Lung (tissue), 11 donors: ENCODE measurements at regions not wholly inside any gene's neighbourhood (a gene's known extent, or its start where the extent isn't known, plus 50 kb on each side); places are given as distances from the start of the nearest gene placed in this dataset.
A peak's percentile ranks its signal among the peaks of the same experiment; 100 is the strongest.

Experiments
- ATAC-seq: fragments of 200-7000 bp; cut with Tn5 transposase; one replicate; pipeline ENCODE4 v1.9.1; 2020; ENCODE audit warnings: moderate number of reproducible peaks; ENCODE audit not compliant: insufficient read depth, low FRiP score
- DNase-seq, 3 donors: peaks; one replicate each; pipeline ENCODE4 v3.0.0-alpha.2; 2013 to 2017
- H3K27ac ChIP-seq, 2 donors: one replicate each; pipeline ENCODE4 v1.5.1; 2013; ENCODE audit warnings: mild to moderate bottlenecking in 2 of 2, moderate library complexity in 2 of 2, control low read depth in 1 of 2, inconsistent platforms in 1 of 2, low read depth in 1 of 2, low read length in 1 of 2
- H3K27me3 ChIP-seq, 3 donors: one replicate each; pipeline ENCODE4 v1.5.1; 2013; ENCODE audit warnings: low read length in 2 of 3; ENCODE audit not compliant: control insufficient read depth in 3 of 3, insufficient read depth in 3 of 3
- H3K36me3 ChIP-seq, 4 donors: one replicate each; pipeline ENCODE4 v1.5.1; 2013; ENCODE audit warnings: low read length in 4 of 4, mild to moderate bottlenecking in 1 of 4, moderate library complexity in 1 of 4; ENCODE audit not compliant: control insufficient read depth in 4 of 4, insufficient read depth in 4 of 4
- H3K4me1 ChIP-seq, 5 donors: one replicate each; pipeline ENCODE4 v1.5.1; 2013; ENCODE audit warnings: low read length in 5 of 5, mild to moderate bottlenecking in 2 of 5, moderate library complexity in 1 of 5; ENCODE audit not compliant: control insufficient read depth in 5 of 5, insufficient read depth in 5 of 5
- H3K4me3 ChIP-seq: one replicate; pipeline ENCODE4 v1.5.1; 2013; ENCODE audit warnings: mild to moderate bottlenecking, control low read depth, moderate library complexity
- H3K9ac ChIP-seq, 2 donors: one replicate each; pipeline ENCODE4 v1.5.1; 2013; ENCODE audit warnings: low read length in 2 of 2, control low read depth in 1 of 2; ENCODE audit not compliant: insufficient read depth in 1 of 2
- H3K9me3 ChIP-seq, 4 donors: one replicate each; pipeline ENCODE4 v1.5.1; 2013; ENCODE audit warnings: low read length in 3 of 4, mild to moderate bottlenecking in 1 of 4, moderate library complexity in 1 of 4; ENCODE audit not compliant: control insufficient read depth in 4 of 4, insufficient read depth in 3 of 4
- WGBS, 2 donors: extraction: QIAGEN DNeasy Blood & Tissue Kit; methylation state at CpG; one replicate each; pipeline ENCODE4 v1.1.7; 2013; 5-methylcytosine and 5-hydroxymethylcytosine counted together
- TF ChIP-seq, protein P1 (sequence below): IDR thresholded peaks from 2 replicates; pipeline ENCODE4 v1.5.1; 2012; ENCODE audit warnings: mild to moderate bottlenecking; ENCODE audit errors: control extremely low read depth, extremely low read depth
- donor health status: control.
- donor health status: control.
- donor health status: Bipolar disorder and iron deficiency.
- donor health status: healthy.
- donor health status: DM: yes; HTN: yes; CAD: no.

DNA sequence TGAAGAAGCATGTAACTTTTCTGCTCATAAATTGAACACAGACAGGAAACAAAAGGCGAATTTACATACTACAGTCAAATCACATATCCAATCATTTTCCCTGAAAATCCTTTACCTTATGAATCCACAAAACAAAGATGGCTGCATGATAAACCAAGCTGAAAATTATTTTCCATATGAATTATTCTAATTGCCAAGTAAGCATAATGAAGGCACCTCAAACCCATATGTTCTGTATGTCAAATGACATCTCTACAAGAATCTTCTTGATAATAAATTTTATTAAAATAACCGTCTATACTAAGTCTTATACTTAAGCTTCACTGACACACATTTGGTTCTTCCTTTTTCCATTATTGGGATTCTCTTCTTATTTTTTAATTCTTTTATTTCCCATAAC lies 1242.6 kb downstream of the CNTNAP5 start:
- DNase-seq = no peak
- no peak overlapping the region for H3K4me3 ChIP-seq
- H3K9ac ChIP-seq = no peak overlapping the region
- H3K27me3 ChIP-seq = no peaks in the 10 kb centered on the region
- TF ChIP-seq, protein P1, sequence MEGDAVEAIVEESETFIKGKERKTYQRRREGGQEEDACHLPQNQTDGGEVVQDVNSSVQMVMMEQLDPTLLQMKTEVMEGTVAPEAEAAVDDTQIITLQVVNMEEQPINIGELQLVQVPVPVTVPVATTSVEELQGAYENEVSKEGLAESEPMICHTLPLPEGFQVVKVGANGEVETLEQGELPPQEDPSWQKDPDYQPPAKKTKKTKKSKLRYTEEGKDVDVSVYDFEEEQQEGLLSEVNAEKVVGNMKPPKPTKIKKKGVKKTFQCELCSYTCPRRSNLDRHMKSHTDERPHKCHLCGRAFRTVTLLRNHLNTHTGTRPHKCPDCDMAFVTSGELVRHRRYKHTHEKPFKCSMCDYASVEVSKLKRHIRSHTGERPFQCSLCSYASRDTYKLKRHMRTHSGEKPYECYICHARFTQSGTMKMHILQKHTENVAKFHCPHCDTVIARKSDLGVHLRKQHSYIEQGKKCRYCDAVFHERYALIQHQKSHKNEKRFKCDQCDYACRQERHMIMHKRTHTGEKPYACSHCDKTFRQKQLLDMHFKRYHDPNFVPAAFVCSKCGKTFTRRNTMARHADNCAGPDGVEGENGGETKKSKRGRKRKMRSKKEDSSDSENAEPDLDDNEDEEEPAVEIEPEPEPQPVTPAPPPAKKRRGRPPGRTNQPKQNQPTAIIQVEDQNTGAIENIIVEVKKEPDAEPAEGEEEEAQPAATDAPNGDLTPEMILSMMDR = no peak
- ATAC-seq = no peak
- H3K36me3 ChIP-seq = no peaks in the 10 kb centered on the region
- no peaks in the 10 kb centered on the region for H3K4me1 ChIP-seq
- H3K9me3 ChIP-seq = no peaks in the 10 kb centered on the region
- WGBS, 2 donors = 78 to 85% methylated on average over 2 of the region's 2 CpGs
- H3K27ac ChIP-seq = no peak overlapping the region

DNA sequence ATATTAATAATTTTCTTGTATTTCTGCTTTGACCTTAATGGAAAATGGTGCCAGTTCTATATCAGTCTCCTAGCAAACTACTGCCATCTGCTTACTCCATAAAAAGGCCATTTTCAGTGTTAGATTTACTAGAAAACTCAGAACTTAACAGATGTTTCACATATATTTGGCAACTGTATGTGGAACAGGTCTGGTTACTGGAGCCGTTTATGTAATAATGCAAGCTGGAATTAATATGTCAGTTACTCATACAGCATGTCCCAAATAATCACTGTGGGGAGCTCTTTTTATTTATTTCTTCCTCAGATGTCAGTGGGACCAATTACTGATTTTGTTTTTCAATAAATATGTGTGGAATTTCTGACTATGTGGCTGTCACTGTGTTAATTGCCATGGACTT lies 1247.6 kb downstream of the CNTNAP5 start:
- DNase-seq (peak in 1 of 3 donors; percentile 3), ATAC-seq (no peak)
- Histone ChIP-seq H3K9me3 (no peaks in the 10 kb centered on the region), H3K4me1 (no peaks in the 10 kb centered on the region), H3K27ac (no peak overlapping the region), H3K36me3 (no peaks in the 10 kb centered on the region), H3K9ac (no peak overlapping the region), H3K27me3 (no peaks in the 10 kb centered on the region), H3K4me3 (no peak overlapping the region)
- 64 to 78% methylated on average over 1 of the region's 1 CpG for WGBS, 2 donors
- TF ChIP-seq, protein P1 = no peak

DNA sequence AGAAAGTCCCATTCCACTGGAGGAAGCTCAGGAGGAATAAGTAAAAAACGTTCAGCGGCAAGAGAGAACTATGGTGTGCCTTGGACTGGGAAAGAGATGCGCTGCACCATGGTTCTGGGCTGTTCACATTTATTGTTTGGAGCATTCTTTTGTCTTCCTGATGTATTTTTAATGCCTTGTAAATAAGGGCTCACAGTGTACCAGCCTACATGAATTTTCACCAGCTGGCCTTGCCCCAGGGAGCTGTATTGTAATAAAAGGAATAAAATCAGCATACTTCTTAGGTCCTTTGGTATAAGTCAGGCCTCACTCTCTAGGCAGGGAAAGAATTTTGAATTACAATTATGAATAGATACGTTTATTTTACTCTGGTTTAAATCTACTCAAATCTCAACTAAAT lies 1249.6 kb downstream of the CNTNAP5 start:
- H3K4me1 ChIP-seq = no peaks in the 10 kb centered on the region
- ATAC-seq (no peak), DNase-seq (no peak)
- H3K27ac ChIP-seq = no peak overlapping the region
- TF ChIP-seq, protein P1 = no peak
- no peak overlapping the region for H3K9ac ChIP-seq
- no peaks in the 10 kb centered on the region for H3K9me3 ChIP-seq
- H3K36me3 ChIP-seq = no peaks in the 10 kb centered on the region
- no peak overlapping the region for H3K4me3 ChIP-seq
- 85 to 87% methylated on average over 4 of the region's 4 CpGs for WGBS, 2 donors
- H3K27me3 ChIP-seq = no peaks in the 10 kb centered on the region

DNA sequence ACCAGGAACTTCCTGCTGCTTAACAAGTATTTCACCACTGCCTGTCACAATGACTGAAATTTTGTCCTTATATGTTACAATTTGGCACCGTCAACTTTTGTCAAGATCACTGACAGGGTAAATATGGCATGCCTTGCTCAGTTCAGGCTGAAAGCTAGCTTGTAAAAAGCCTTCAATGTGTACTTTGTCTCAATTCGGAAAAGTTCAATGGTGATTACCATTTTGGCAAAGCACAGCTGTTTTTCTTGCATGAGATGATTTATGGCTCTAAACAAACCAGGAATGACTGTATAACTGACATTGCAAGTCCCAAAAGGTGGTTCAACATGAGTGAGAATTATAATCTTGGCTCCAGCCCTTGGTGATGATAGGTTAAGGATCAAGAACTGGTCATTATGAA lies 1255.2 kb downstream of the CNTNAP5 start:
- H3K9me3 ChIP-seq = no peaks in the 10 kb centered on the region
- WGBS, 2 donors = 55 to 64% methylated on average over 2 of the region's 2 CpGs
- no peak overlapping the region for H3K9ac ChIP-seq
- no peaks in the 10 kb centered on the region for H3K36me3 ChIP-seq
- H3K4me3 ChIP-seq = no peak overlapping the region
- H3K27ac ChIP-seq = no peak overlapping the region
- H3K4me1 ChIP-seq = no peaks in the 10 kb centered on the region
- ATAC-seq (no peak), DNase-seq (no peak)
- TF ChIP-seq, protein P1 = no peak
- no peaks in the 10 kb centered on the region for H3K27me3 ChIP-seq
